ENCODE measurements at regions not wholly inside any gene's neighbourhood (a gene's known extent, or its start where the extent isn't known, plus 50 kb on each side); places are given as distances from the start of the nearest gene placed in this dataset.

GRCh38 chr13:105276571-105276970 is 1258.9 kb downstream of the EFNB2 start:
- FAIRE-seq (no peak), DNase-seq (ENCODE audit: low read depth in 1 of 2, low spot score in 2 of 2) (no peak)
- Histone ChIP-seq H2AK5ac (ENCODE audit: low read depth, low read length) (no peak overlapping the region), H3K9ac (replicated peaks in 1 of 4; ENCODE audit: extremely low read depth in 1 of 4, low read depth in 3 of 4, low read length in 3 of 4) (no peak overlapping the region), H3K4ac (replicated peaks; ENCODE audit: insufficient read length, low read depth, low read length) (no peak overlapping the region), H2BK15ac (ENCODE audit: low read length) (no peak overlapping the region), H3K23ac (ENCODE audit: insufficient read length) (no peak overlapping the region), H2BK12ac (ENCODE audit: low read depth, low read length) (no peak overlapping the region), H2BK5ac (ENCODE audit: low read depth, low read length) (no peak overlapping the region), H3K79me2 (ENCODE audit: control insufficient read depth in 1 of 2, insufficient read depth in 2 of 2, low read length in 2 of 2) (no peaks in the 10 kb centered on the region), H3K14ac (ENCODE audit: insufficient read length) (no peak overlapping the region), H3K56ac (replicated peaks; ENCODE audit: insufficient read length, low read depth, low read length) (no peak overlapping the region), H3K27ac (ENCODE audit: low read depth, low read length) (no peak overlapping the region), H3K4me3 (ENCODE audit: extremely low read depth in 1 of 4, insufficient read depth in 2 of 4, low read depth in 3 of 4, low read length in 4 of 4) (no peak overlapping the region), H2BK120ac (replicated peaks; ENCODE audit: low read depth, low read length) (no peak overlapping the region), H3K79me1 (ENCODE audit: low read depth, low read length) (no peaks in the 10 kb centered on the region), H3K27me3 (replicated peaks in 1 of 4; ENCODE audit: control insufficient read depth in 3 of 4, extremely low read depth in 1 of 4, insufficient read depth in 3 of 4, low read length in 3 of 4) (no peaks in the 10 kb centered on the region), H2BK20ac (ENCODE audit: low read length) (no peak overlapping the region), H3K18ac (ENCODE audit: extremely low read depth, low read length) (no peak overlapping the region), H4K91ac (replicated peaks; ENCODE audit: insufficient read length, low read length) (no peak overlapping the region), H4K5ac (ENCODE audit: insufficient read length, low read depth, low read length) (no peak overlapping the region), H3K36me3 (ENCODE audit: control insufficient read depth in 2 of 4, insufficient read depth in 4 of 4, low read length in 3 of 4) (no peaks in the 10 kb centered on the region), H2AFZ (ENCODE audit: low read length) (no peak overlapping the region), H4K8ac (ENCODE audit: extremely low read depth, insufficient read depth, low read length) (no peak overlapping the region), H3K23me2 (ENCODE audit: low read depth, low read length) (no peaks in the 10 kb centered on the region), H3K4me2 (ENCODE audit: insufficient read depth in 1 of 2, low read depth in 2 of 2, low read length in 2 of 2) (no peak overlapping the region), H4K20me1 (replicated peaks in 1 of 2; ENCODE audit: control insufficient read depth in 1 of 2, insufficient read depth in 2 of 2, low read length in 2 of 2) (no peaks in the 10 kb centered on the region), H3K4me1 (replicated peaks in 1 of 4; ENCODE audit: control insufficient read depth in 3 of 4, insufficient read depth in 4 of 4, low read length in 3 of 4) (peaks cover 5 to 9% (median 6%) of the 10 kb centered on the region in 4 experiments; a peak in 6 of 7 replicates), H3K9me3 (ENCODE audit: insufficient read depth in 2 of 2, low read depth in 1 of 2, low read length in 1 of 2) (no peaks in the 10 kb centered on the region)
- ChIA-PET POLR2A (ENCODE audit: partially characterized antibody) (no interaction called here), CTCF (ENCODE audit: partially characterized antibody) (no interaction called here)
- WGBS, 2 experiments (ENCODE audit: extremely low coverage in 1 of 2, insufficient coverage in 1 of 2, insufficient read length in 1 of 2, insufficient replicate concordance in 2 of 2, low coverage in 1 of 2, low lambda C conversion rate in 2 of 2, missing lambda C conversion rate in 1 of 2): 87% methylated on average over 3 of the region's 3 CpGs; no CpG with 5 or more reads in 1 of the 2 experiments
- TF ChIP-seq BCL11A (IDR thresholded peaks at IDR 0.05; ENCODE audit: low read depth in 2 of 2, low read length in 2 of 2) (no peak), BRCA1 (IDR thresholded peaks at IDR 0.05; ENCODE audit: low read depth, low read length) (no peak), NANOG (IDR thresholded peaks at IDR 0.05; ENCODE audit: insufficient read depth, low read depth, low read length, poor library complexity, severe bottlenecking) (no peak), BACH1 (IDR thresholded peaks at IDR 0.05; ENCODE audit: low read length) (no peak), TBP (IDR thresholded peaks at IDR 0.05; ENCODE audit: low read depth, low read length) (no peak), ZNF274 (IDR thresholded peaks at IDR 0.05; ENCODE audit: borderline replicate concordance, extremely low read depth, low read length) (no peak), SP4 (IDR thresholded peaks at IDR 0.05; ENCODE audit: low read length) (no peak), PHF8 (conservative IDR thresholded peaks at IDR 0.05; ENCODE audit: low read depth, low read length) (no peak), KDM1A (IDR thresholded peaks at IDR 0.05; ENCODE audit: borderline replicate concordance, low read length) (no peak), SIN3A (conservative IDR thresholded peaks at IDR 0.05 in 1 of 2, IDR thresholded peaks at IDR 0.05 in 1 of 2; ENCODE audit: low read depth in 1 of 2, low read length in 2 of 2) (no peak), CTBP2 (IDR thresholded peaks at IDR 0.05; ENCODE audit: borderline replicate concordance, insufficient read depth, insufficient read length, low read length) (no peak), KDM5A (IDR thresholded peaks at IDR 0.05; ENCODE audit: low read length) (no peak)
- TF ChIP-seq, protein P1, sequence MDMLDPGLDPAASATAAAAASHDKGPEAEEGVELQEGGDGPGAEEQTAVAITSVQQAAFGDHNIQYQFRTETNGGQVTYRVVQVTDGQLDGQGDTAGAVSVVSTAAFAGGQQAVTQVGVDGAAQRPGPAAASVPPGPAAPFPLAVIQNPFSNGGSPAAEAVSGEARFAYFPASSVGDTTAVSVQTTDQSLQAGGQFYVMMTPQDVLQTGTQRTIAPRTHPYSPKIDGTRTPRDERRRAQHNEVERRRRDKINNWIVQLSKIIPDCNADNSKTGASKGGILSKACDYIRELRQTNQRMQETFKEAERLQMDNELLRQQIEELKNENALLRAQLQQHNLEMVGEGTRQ (IDR thresholded peaks at IDR 0.05; ENCODE audit: low read length): no peak
- TF ChIP-seq, protein P2, sequence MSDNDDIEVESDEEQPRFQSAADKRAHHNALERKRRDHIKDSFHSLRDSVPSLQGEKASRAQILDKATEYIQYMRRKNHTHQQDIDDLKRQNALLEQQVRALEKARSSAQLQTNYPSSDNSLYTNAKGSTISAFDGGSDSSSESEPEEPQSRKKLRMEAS (IDR thresholded peaks at IDR 0.05): no peak
